SH-SY5Y (cell line): ENCODE measurements at regions not wholly inside any gene's neighbourhood (a gene's known extent, or its start where the extent isn't known, plus 50 kb on each side); places are given as distances from the start of the nearest gene placed in this dataset.

Experiments
- GATA2 ChIP-seq: IDR thresholded peaks from 2 replicates; pipeline ENCODE4 v1.6.1; 2011; ENCODE audit warnings: mild to moderate bottlenecking, low read depth, low read length
- GATA3 ChIP-seq: IDR thresholded peaks from 2 replicates; pipeline ENCODE4 v1.6.1; 2011; ENCODE audit warnings: low read depth, mild to moderate bottlenecking, low read length, moderate library complexity

- no peak for TF ChIP-seq GATA3
- no peak for TF ChIP-seq GATA2
Observed at GRCh38 chr9:29806937-29807618, 2233.8 kb upstream of the C9orf72 start.

- TF ChIP-seq GATA3 (no peak), GATA2 (no peak)
Observed at GRCh38 chr9:29816954-29817703, 2243.8 kb upstream of the C9orf72 start.

- TF ChIP-seq GATA3 (no peak), GATA2 (no peak)
Observed at GRCh38 chr9:29822458-29822857, 2249.2 kb upstream of the C9orf72 start.

GRCh38 chr9:29826421-29826820 is 2253.1 kb upstream of the C9orf72 start:
- TF ChIP-seq GATA2: no peak
- no peak for TF ChIP-seq GATA3

GRCh38 chr9:29830821-29831220 is 2257.5 kb upstream of the C9orf72 start:
- TF ChIP-seq GATA2: no peak

GRCh38 chr9:29838491-29839020 is 2265.3 kb upstream of the C9orf72 start:
- TF ChIP-seq GATA3: no peak
- TF ChIP-seq GATA2: no peak

GRCh38 chr9:29844251-29844650 is 2271.0 kb upstream of the C9orf72 start:
- TF ChIP-seq GATA2 (no peak), GATA3 (no peak)

GRCh38 chr9:29850664-29851063 is 2277.4 kb upstream of the C9orf72 start:
- TF ChIP-seq GATA3 (no peak), GATA2 (no peak)

DNA sequence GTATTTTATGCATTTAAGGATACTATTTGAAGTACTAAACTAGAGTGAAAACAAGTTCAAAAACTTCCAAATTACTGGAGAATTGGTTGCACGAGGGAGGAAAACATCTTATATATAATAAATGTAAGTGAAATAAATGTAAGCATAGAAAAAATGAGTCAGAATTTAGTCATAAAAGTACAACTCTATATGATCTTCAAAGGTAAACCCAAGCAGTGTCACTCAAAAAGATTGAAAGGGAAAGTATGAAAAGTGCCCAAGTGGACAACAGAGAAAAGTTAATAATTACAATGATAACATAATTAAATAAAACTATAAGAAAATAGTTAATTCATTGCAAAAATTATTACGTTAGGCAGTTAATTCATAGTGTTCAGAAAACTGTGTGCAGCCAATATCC is 2288.5 kb upstream of the C9orf72 start:
- no peak for TF ChIP-seq GATA2
- TF ChIP-seq GATA3: no peak

GRCh38 chr9:29865764-29866313 is 2292.6 kb upstream of the C9orf72 start:
- no peak for TF ChIP-seq GATA2

- TF ChIP-seq GATA3: no peak
- no peak for TF ChIP-seq GATA2
Observed at GRCh38 chr9:29866556-29866955, 2293.3 kb upstream of the C9orf72 start.

DNA sequence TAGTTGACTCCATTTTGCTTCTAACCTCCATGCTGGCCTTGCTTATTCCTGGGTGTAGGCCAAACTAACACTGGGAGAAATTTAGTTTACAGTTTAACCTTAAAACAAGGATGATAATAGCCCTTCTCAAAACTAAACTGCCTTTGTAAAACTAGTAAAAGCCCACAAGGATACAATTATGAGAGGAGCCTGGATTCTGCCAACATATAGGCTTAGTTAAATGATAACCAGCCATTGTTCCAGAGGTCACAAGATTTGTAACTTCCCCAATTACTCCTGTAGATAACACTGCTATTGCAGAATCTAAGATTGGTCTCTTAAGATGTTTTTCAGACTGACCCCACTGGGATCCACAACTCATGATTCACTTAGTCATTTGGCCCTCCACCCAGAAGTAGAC is 2300.3 kb upstream of the C9orf72 start:
- TF ChIP-seq GATA3: no peak
- TF ChIP-seq GATA2: no peak

- no peak for TF ChIP-seq GATA3
- no peak for TF ChIP-seq GATA2
Observed at GRCh38 chr9:29875547-29875946, 2302.3 kb upstream of the C9orf72 start.

DNA sequence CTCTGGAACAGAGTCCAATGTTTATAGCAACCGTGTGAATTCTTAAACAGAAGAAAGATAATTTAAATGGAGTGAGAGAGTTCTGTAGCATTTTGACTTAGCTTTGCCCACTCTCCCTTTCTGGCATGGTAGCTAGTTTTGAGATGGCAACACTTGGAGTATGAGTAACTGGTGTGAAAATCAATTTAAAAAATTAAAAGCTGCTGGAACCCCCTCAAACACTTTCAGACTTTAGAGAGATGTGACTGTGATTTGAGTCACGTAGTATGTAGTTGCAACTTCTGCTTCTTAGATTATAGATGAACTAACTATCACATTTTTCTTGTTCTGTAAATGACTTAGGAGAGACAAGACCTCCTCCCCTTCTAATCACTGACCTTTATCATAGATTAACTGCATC is 2309.5 kb upstream of the C9orf72 start:
- no peak for TF ChIP-seq GATA2
- no peak for TF ChIP-seq GATA3

DNA sequence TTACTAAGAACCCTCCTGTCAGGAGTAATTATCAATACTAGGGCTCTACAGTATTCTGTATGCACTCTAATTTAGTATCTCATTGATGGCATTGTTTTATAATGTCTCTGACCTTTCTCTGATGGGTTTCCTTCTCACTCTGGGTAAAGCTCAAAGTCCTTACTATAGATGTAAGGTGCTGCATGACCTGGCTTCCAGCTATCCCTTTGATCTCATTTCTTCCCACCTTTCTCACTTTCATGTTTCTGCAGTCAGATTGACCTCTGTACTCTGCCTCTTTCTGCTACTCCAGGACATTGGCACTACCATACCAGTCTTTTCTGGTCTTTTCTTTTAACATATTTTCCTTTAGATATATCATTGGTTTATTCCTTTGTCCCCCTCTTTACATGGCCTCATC is 2332.8 kb upstream of the C9orf72 start:
- no peak for TF ChIP-seq GATA2
- TF ChIP-seq GATA3: no peak

- no peak for TF ChIP-seq GATA3
- no peak for TF ChIP-seq GATA2
Observed at GRCh38 chr9:29928072-29928471, 2354.8 kb upstream of the C9orf72 start.
